GM21381 (cell line): ENCODE measurements at regions not wholly inside any gene's neighbourhood (a gene's known extent, or its start where the extent isn't known, plus 50 kb on each side); places are given as distances from the start of the nearest gene placed in this dataset.
"Not testable (repeated sequence)": the region's sequence is repeated elsewhere in the genome, so short reads cannot be mapped to it uniquely, and the experiment has no call there.

ENCODE experiments used
- ATAC-seq: cut with Tn5 transposase; IDR thresholded peaks from one replicate; pipeline ENCODE4 v1.9.1; 2021; ENCODE audit warnings: mild to moderate bottlenecking, moderate library complexity; ENCODE audit not compliant: unreplicated experiment

- no peak for ATAC-seq
These were observed 706.1 kb upstream of the GOLIM4 start for GRCh38 chr3:168801794-168802193.

- ATAC-seq = no peak
These were observed 700.6 kb upstream of the GOLIM4 start for GRCh38 chr3:168796339-168796738.

- no peak for ATAC-seq
These were observed 698.7 kb upstream of the GOLIM4 start for GRCh38 chr3:168794427-168794826.

- ATAC-seq = no peak
These were observed 686.5 kb upstream of the GOLIM4 start for GRCh38 chr3:168782193-168782592.

GRCh38 chr3:168779970-168780645, 684.4 kb upstream of the GOLIM4 start:
- not testable (repeated sequence) for ATAC-seq

- ATAC-seq = no peak
These were observed 658.0 kb upstream of the GOLIM4 start for GRCh38 chr3:168753724-168754123.

- ATAC-seq = no peak
These were observed 656.6 kb upstream of the GOLIM4 start for GRCh38 chr3:168752339-168752738.

- ATAC-seq = no peak
These were observed 652.0 kb upstream of the GOLIM4 start for GRCh38 chr3:168747697-168748096.

GRCh38 chr3:168738527-168739325, 643.0 kb upstream of the GOLIM4 start:
- ATAC-seq = no peak

- no peak for ATAC-seq
These were observed 640.5 kb upstream of the GOLIM4 start for GRCh38 chr3:168736202-168736601.

GRCh38 chr3:168730073-168730472, 634.3 kb upstream of the GOLIM4 start:
- no peak for ATAC-seq

GRCh38 chr3:168722091-168722490, 626.4 kb upstream of the GOLIM4 start:
- no peak for ATAC-seq

GRCh38 chr3:168714609-168715240, 619.0 kb upstream of the GOLIM4 start:
- ATAC-seq = peak; percentile 99

- no peak for ATAC-seq
These were observed 613.3 kb upstream of the GOLIM4 start for GRCh38 chr3:168709073-168709472.

GRCh38 chr3:168707900-168708299, 612.2 kb upstream of the GOLIM4 start:
- ATAC-seq = no peak

GRCh38 chr3:168705412-168705811, 609.7 kb upstream of the GOLIM4 start:
- no peak for ATAC-seq

GRCh38 chr3:168696051-168696450, 600.3 kb upstream of the GOLIM4 start:
- no peak for ATAC-seq

- ATAC-seq = no peak
These were observed 598.1 kb upstream of the GOLIM4 start for GRCh38 chr3:168693870-168694269.

GRCh38 chr3:168688267-168688666, 592.5 kb upstream of the GOLIM4 start:
- no peak for ATAC-seq

GRCh38 chr3:168684519-168684918, 588.8 kb upstream of the GOLIM4 start:
- ATAC-seq = no peak

- ATAC-seq = no peak
These were observed 583.0 kb upstream of the GOLIM4 start for GRCh38 chr3:168678730-168679129.

- ATAC-seq = no peak
These were observed 575.4 kb upstream of the GOLIM4 start for GRCh38 chr3:168671091-168671490.
